Cardiac septum (tissue), 1 donor: ENCODE measurements at regions not wholly inside any gene's neighbourhood (a gene's known extent, or its start where the extent isn't known, plus 50 kb on each side); places are given as distances from the start of the nearest gene placed in this dataset.

Experiments used
- DNase-seq: peaks from one replicate; pipeline ENCODE4 v3.0.0-alpha.2; 2020; ENCODE audit warnings: low spot score
- intact Hi-C: fragments of 100-400 bp; cut with DNase I; formaldehyde crosslinking; loops from one replicate; pipeline ENCODE4 v1.14.0; 2022
- donor health status: DM: no; HTN: no; CAD: no.

DNA sequence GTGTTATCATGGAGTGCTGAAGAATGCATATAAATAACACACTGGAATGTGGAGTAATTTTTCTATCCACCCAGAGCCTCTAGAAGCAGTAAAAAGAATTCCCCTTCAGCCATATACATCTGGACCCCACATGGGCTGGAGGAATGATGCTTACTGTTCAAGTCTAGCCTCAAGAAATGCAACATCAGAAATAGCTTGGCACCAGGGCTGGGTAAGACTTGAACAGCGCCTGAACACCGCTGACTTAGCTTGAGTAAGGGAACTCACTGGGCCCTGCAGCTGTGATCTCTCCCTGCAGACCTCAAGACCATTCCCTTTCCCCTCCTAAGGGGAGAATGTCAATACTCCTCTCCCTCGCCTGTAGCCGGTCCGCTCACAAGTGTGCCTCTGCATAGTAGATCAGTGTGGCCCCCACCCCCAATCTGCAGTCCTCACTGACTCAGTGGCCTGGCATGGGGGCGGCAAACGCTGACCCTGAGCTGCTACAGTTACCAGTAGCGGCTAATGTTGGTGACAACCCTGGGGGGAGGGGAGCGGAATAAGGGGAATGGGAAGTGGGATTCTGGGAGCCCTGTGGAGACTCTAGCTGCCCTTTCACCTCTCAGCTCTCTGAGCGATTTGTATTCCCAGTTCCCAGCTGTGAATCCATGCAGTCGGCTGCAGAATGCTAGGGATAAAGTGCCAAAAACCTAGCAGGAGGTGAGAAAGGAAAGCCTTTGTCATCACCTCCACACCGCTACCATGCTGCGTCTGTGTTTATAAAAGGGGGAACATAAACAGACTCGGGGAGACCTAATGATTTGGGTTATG lies 483.9 kb downstream of the DISC1 start:
- intact Hi-C loops, result no loop called here
- DNase-seq, result no peak

DNA sequence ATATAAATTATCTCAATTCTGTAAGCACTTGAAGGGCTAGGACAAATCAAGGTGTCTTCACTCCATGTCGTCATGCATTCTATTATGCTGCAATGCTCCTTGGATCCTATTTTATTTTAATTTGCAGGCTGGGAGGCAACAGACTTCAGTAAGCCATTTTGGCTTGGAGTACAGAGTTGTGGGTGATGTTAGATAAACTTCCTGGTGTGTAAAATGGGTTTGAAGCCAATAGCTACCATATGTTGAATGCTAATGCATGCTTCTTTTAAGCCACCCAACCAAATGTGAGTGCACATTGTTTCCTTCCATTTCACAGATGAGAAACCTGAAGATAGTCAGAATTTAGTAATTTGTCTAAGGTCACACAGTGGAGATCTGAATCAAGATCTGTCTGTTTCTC lies 482.8 kb downstream of the DISC1 start:
- intact Hi-C loops, result no loop called here
- DNase-seq, result no peak

DNA sequence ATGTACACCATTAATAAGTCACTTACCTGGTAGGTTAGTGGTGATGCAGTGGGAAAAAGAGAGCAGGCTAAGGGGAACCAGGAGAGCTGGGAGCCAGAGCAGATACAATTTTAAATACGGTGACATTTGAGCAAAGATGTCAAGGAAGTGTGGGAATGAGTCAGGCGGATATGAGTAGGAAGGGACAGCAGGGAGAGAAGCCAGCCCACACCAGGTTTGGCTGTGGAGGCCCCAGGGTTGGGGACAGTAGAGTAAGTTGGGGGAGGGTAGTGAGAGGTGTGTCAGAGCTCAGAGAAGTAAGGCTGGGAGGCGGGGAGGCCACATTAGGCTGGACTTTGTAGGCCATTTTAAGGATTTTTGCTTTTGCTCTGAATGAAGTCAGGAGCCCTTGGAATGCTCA lies 482.0 kb downstream of the DISC1 start:
- no peak for DNase-seq
- intact Hi-C loops, result no loop called here

DNA sequence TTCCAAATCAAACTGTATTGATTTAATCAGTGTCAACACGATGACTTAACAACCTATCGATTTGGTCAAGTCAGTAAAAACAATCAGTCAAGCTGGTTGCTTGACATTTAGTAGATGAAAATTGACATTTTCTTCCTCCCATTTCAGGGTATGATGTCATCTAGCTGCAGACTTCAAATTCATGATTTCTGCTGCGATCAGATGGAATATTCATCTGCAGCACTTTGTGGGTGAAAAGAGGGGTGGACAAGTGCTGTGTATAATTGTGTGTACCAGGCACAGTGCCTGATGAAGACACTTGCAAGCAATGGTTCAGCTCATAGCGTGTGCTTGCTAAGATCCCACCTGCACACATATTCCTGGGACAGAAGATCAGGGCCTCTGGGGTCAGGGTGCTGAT lies 479.8 kb downstream of the DISC1 start:
- intact Hi-C loops, result no loop called here
- no peak for DNase-seq

DNA sequence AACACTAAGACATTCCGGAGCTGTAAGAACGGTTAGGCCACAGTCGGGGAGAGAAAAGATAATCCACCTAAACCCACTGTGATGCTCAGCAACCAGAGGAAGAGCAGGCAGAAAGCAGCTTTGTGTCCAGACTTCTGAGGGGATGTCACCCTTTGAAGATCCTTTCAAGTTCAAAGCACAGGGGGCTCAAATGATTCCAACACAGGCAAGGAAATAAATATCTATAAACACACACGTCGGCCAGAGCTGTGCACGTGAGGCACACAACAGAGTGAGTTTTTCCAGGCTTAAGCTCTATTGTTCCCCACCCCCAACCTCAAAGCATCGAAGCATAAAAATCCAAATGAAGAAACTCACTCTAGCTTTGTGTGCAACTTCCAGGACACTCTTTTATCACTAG lies 479.0 kb downstream of the DISC1 start:
- intact Hi-C loops, result no loop called here
- DNase-seq, result no peak

DNA sequence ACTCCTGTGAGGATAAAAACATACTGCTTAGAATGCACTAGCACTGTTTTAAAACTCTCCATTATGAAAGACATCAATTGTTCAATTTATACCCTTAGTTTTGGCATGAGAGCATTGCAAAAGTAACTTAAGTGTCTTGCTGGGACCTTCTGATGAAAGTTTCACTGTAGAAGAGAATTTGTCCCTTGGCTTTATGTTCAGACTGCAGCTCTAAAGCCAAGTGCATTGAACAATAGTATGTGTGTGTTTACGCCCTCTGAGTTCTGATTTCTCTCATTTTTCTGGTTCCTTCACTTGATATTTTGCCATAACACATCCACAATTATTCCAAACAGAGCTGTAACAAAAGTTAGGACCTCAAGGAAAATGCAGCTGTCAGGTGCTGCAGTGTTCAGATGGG lies 474.6 kb downstream of the DISC1 start:
- no peak for DNase-seq
- intact Hi-C loops, result no loop called here

DNA sequence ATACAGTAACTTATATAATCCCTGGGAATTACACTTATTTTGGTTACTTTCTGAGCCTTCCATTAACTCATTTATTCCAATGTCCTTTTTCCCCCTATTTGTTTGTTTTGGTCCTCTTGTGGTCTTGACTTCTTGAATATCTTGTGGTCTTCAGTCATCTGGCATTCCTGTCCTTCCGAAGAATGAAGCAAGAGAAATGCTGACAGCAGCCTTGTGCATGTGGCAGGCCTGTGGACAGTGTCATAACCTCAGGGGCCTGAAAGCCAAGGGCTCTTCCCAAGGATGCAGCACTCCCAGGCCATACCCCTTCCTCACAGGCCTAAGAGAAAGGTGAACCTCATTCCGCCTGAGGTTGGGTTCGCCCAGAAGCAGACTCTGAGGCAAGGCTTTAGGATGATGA lies 470.2 kb downstream of the DISC1 start:
- intact Hi-C loops, result no loop called here
- no peak for DNase-seq
